ENCODE measurements at regions not wholly inside any gene's neighbourhood (a gene's known extent, or its start where the extent isn't known, plus 50 kb on each side); places are given as distances from the start of the nearest gene placed in this dataset.
"Not testable (repeated sequence)": the region's sequence is repeated elsewhere in the genome, so short reads cannot be mapped to it uniquely, and the experiment has no call there.

GRCh38 chr6:103769431-103769830, 1090.3 kb downstream of the HACE1 start:
- DNase-seq = no peak

- no peak for DNase-seq
These were observed 1109.1 kb downstream of the HACE1 start for GRCh38 chr6:103750603-103751002.

- DNase-seq = no peak
These were observed 1125.7 kb downstream of the HACE1 start for GRCh38 chr6:103734016-103734415.

- DNase-seq = no peak
These were observed 1130.1 kb downstream of the HACE1 start for GRCh38 chr6:103729658-103730057.

GRCh38 chr6:103723438-103724322, 1136.0 kb downstream of the HACE1 start:
- no peak for DNase-seq

GRCh38 chr6:103722683-103723082, 1137.0 kb downstream of the HACE1 start:
- DNase-seq = no peak

GRCh38 chr6:103721923-103722322, 1137.8 kb downstream of the HACE1 start:
- DNase-seq = no peak

GRCh38 chr6:103720393-103720792, 1139.3 kb downstream of the HACE1 start:
- DNase-seq = no peak

- no peak for DNase-seq
These were observed 1140.2 kb downstream of the HACE1 start for GRCh38 chr6:103719545-103719944.

GRCh38 chr6:103715269-103715668, 1144.5 kb downstream of the HACE1 start:
- DNase-seq = no peak

GRCh38 chr6:103709236-103709635, 1150.5 kb downstream of the HACE1 start:
- DNase-seq = not testable (repeated sequence)

GRCh38 chr6:103707596-103708325, 1152.0 kb downstream of the HACE1 start:
- DNase-seq = no peak

GRCh38 chr6:103699769-103700168, 1160.0 kb downstream of the HACE1 start:
- no peak for DNase-seq

- DNase-seq = no peak
These were observed 1172.3 kb downstream of the HACE1 start for GRCh38 chr6:103687430-103687829.

- DNase-seq = no peak
These were observed 1179.6 kb downstream of the HACE1 start for GRCh38 chr6:103680116-103680515.

GRCh38 chr6:103677290-103677689, 1182.4 kb downstream of the HACE1 start:
- no peak for DNase-seq

GRCh38 chr6:103675807-103676406, 1183.8 kb downstream of the HACE1 start:
- DNase-seq = peak; percentile 5

GRCh38 chr6:103674790-103675189, 1184.9 kb downstream of the HACE1 start:
- no peak for DNase-seq

- no peak for DNase-seq
These were observed 1187.5 kb downstream of the HACE1 start for GRCh38 chr6:103672169-103672568.

- no peak for DNase-seq
These were observed 1230.1 kb downstream of the HACE1 start for GRCh38 chr6:103629613-103630012.

GRCh38 chr6:103617642-103618041, 1242.1 kb downstream of the HACE1 start:
- DNase-seq = no peak

GRCh38 chr6:103587722-103588121, 1272.0 kb downstream of the HACE1 start:
- no peak for DNase-seq

GRCh38 chr6:103578115-103578514, 1281.6 kb downstream of the HACE1 start:
- DNase-seq = no peak
